ENCODE measurements at regions not wholly inside any gene's neighbourhood (a gene's known extent, or its start where the extent isn't known, plus 50 kb on each side); places are given as distances from the start of the nearest gene placed in this dataset.
A peak's percentile ranks its signal among the peaks of the same experiment; 100 is the strongest.

DNA sequence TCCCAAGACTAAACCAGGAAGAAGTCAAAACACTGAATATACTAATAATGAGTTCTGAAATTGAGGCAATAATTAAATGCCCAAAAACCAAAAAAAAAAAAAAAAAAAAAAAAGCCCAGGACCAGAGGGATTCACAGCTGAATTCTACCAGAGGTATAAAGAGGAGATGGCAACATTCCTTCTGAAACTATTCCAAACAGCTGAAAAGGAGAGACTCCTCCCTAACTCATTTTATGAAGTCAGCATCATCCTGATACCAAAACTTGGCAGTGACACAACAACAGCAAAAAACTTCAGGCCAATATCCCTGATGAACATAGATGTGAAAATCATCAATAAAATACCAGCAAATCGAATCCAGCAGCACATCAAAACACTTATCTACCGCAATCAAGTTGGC, 108.5 kb upstream of the COL3A1 start:
- Mint-ChIP-seq H3K27ac (no peak overlapping the region), H3K9me3 (peaks cover 19 to 31% of the 10 kb centered on the region in 2 donors), H3K36me3 (peaks cover 0 to 19% of the 10 kb centered on the region in 2 donors)
- DNase-seq (ENCODE audit: low spot score in 2 of 2) (no peak), ATAC-seq (no peak)

GRCh38 chr2:188869550-188869949, 104.6 kb upstream of the COL3A1 start:
- Mint-ChIP-seq H3K27ac (peak overlapping the region in 1 of 2 donors; percentile 94), H3K9me3 (peaks cover 14 to 26% of the 10 kb centered on the region in 2 donors), H3K36me3 (peaks cover 0 to 8% of the 10 kb centered on the region in 2 donors)
- no peak for ATAC-seq
- no peak for DNase-seq (ENCODE audit: low spot score in 2 of 2)

DNA sequence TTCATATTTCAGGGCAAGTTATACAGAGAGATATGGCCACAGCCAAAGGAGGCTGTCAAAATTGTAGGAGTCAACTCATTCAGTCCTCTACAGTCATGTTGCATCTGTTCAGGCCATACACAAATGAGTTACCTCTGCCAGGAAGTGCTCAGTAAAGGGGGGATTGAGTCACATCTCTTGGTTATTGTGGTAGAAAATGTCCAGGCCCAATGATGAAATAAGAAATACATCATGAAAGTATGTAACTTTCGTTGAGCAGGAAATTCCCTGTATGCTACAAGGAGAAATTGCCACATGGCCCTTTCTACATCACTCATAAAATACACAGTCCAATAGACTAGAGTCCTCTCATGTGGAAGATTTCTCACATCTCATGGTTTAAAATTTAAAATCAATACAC, 103.9 kb upstream of the COL3A1 start:
- Mint-ChIP-seq H3K9me3 (peaks cover 7 to 19% of the 10 kb centered on the region in 2 donors), H3K27ac (no peak overlapping the region), H3K36me3 (peaks cover 0 to under 1% of the 10 kb centered on the region in 2 donors)
- DNase-seq (ENCODE audit: low spot score in 2 of 2) (no peak), ATAC-seq (peak; percentile 41 to 99)

GRCh38 chr2:188875104-188875503, 99.1 kb upstream of the COL3A1 start:
- H3K27ac Mint-ChIP-seq, result no peak overlapping the region
- DNase-seq (ENCODE audit: low spot score in 2 of 2), result no peak
- no peak for ATAC-seq
- H3K36me3 Mint-ChIP-seq, result no peaks in the 10 kb centered on the region
- H3K9me3 Mint-ChIP-seq, result no peaks in the 10 kb centered on the region

DNA sequence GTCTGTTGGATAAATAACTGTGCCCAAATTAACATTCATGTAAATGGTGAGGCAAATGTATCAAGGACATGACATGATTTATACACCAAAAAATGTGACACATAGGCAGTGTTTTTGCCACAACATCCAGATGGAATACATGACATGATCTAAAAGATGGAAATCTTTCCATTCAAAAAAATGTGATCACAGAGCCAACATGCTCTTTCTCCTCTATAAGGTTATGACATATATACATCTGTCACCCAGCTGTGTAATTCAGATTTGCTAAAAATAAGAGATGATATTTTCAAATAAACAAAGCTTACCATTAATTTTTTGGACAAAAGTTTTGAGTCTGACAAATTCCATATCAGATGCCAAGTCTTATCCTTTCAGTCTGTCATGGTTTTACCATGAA, 95.5 kb upstream of the COL3A1 start:
- DNase-seq (ENCODE audit: low spot score in 2 of 2) (no peak), ATAC-seq (no peak)
- Mint-ChIP-seq H3K36me3 (no peaks in the 10 kb centered on the region), H3K27ac (no peak overlapping the region), H3K9me3 (peaks cover 0 to 6% of the 10 kb centered on the region in 2 donors)

GRCh38 chr2:188880740-188881139, 93.4 kb upstream of the COL3A1 start:
- ATAC-seq (no peak), DNase-seq (ENCODE audit: low spot score in 2 of 2) (no peak)
- Mint-ChIP-seq H3K27ac (no peak overlapping the region), H3K9me3 (peaks cover 0 to 6% of the 10 kb centered on the region in 2 donors), H3K36me3 (no peaks in the 10 kb centered on the region)

DNA sequence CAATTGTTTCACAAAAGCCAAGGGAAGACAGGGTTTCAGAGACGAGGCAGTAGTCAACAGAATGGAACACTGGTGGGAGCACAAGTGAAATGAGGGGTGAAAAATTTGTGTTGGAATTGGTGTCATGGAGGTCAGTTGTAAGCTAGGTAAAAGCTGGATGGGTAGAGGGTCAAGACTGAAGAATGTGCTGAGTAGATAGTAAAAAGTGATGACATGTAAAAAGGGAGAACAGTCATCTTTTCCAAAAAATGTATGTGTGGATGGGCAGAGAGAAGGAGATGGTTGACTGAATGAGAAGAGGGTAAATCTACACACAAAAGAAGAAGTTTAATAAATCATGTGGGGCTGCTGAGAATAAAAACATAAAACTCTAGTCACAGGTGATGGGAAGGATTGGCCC, 92.7 kb upstream of the COL3A1 start:
- no peak for ATAC-seq

DNA sequence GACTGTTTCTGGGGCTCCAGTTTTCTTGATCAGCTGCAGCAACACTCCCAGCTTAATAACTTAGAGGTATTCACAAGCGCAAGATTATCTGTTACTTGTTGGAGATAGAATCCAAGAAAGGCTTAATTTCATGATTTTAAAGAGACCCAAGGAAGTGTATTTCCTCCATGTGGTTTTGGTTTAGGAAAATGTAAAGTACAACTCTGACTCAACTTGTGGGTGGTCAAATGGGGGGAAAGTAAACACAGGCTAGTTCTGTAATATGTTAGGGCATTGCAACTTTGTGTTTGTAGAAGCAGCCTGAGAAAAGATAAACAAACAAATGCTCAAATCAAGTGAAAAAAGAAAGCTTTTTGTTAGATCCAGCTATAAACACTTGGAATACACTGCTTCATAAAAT, 90.1 kb upstream of the COL3A1 start:
- ATAC-seq, result no peak
- H3K36me3 Mint-ChIP-seq, result no peaks in the 10 kb centered on the region
- no peak overlapping the region for H3K27ac Mint-ChIP-seq
- H3K9me3 Mint-ChIP-seq, result peaks cover 5 to 10% of the 10 kb centered on the region in 2 donors
- no peak for DNase-seq (ENCODE audit: low spot score in 2 of 2)

More for the DNA sequence above, 92.7 kb upstream of the COL3A1 start:
- Mint-ChIP-seq H3K27ac (no peak overlapping the region), H3K9me3 (peaks cover under 1 to 6% of the 10 kb centered on the region in 2 donors), H3K36me3 (no peaks in the 10 kb centered on the region)
- DNase-seq (ENCODE audit: low spot score in 2 of 2), result no peak

DNA sequence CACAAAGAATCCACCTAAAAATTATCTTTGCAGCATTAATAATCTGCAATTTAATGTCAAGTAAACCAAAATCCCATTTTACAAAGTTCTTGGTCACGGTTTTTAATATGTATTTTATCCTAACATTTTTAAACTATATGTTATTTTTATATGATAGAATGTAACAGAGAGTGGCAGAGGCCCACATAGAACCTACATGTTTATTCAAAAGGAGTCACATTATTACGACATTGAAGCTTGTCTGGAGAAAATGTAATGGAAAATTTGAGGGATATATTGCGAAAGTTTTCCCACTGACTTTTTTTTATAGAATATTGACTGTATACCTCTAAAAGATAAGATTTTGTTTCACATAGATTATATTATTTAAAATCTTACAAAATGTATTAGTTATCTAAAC, 89.7 kb upstream of the COL3A1 start:
- peaks cover 5 to 10% of the 10 kb centered on the region in 2 donors for H3K9me3 Mint-ChIP-seq
- ATAC-seq (no peak), DNase-seq (ENCODE audit: low spot score in 2 of 2) (no peak)
- H3K36me3 Mint-ChIP-seq, result no peaks in the 10 kb centered on the region
- H3K27ac Mint-ChIP-seq, result no peak overlapping the region

DNA sequence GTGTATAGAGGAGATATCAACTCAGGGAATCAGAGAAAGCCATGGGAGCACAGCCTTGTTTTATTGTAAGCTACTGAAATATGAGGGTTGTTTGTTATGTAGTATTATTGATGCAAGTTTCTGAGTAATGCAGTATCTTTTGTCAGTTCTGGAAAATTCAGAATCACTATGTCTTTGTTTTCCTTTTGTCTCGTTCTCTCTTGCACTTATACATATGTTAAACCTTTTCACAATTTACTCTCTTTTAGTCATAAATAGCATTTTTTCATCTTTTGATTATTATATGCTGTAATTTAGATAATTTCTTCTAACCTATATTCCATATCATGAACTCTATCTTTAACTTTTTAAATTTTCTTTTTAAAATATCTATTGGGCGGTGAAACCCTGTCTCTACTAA, 85.0 kb upstream of the COL3A1 start:
- Mint-ChIP-seq H3K36me3 (no peaks in the 10 kb centered on the region), H3K9me3 (peaks cover 5 to 9% of the 10 kb centered on the region in 2 donors), H3K27ac (no peak overlapping the region)
- no peak for ATAC-seq
- DNase-seq (ENCODE audit: low spot score in 2 of 2), result no peak

DNA sequence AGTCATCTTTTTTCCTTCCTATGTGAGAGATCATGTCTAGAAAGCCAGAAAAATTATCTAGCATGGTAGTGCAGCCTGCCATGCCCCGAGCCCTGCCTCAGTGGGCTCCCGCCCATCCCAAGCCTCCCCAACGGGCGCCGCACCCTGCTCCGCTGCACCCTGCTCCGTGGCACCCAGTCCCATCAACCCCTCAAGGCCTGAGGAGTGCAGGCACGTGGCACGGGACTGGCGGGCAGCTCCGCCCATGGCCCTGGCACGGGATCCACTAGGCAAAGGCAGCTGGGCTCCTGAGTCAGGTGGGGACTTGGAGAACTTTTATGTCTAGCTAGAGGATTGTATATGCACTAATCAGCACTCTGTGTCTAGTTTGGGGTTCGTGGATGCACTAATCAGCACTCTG, 83.4 kb upstream of the COL3A1 start:
- DNase-seq (ENCODE audit: low spot score in 2 of 2), result no peak
- H3K9me3 Mint-ChIP-seq, result peaks cover 5 to 9% of the 10 kb centered on the region in 2 donors

GRCh38 chr2:188892636-188893035, 81.5 kb upstream of the COL3A1 start:
- DNase-seq (ENCODE audit: low spot score in 2 of 2) (no peak), ATAC-seq (no peak)
- Mint-ChIP-seq H3K27ac (no peak overlapping the region), H3K36me3 (no peaks in the 10 kb centered on the region), H3K9me3 (peaks cover 0 to 5% of the 10 kb centered on the region in 2 donors)

More for the DNA sequence above, 83.4 kb upstream of the COL3A1 start:
- Mint-ChIP-seq H3K36me3 (no peaks in the 10 kb centered on the region), H3K27ac (no peak overlapping the region)
- no peak for ATAC-seq

- no peak for DNase-seq (ENCODE audit: low spot score in 2 of 2)
- H3K27ac Mint-ChIP-seq, result no peak overlapping the region
- H3K36me3 Mint-ChIP-seq, result no peaks in the 10 kb centered on the region
- ATAC-seq, result no peak
- peaks cover 0 to 5% of the 10 kb centered on the region in 2 donors for H3K9me3 Mint-ChIP-seq
These were observed 80.2 kb upstream of the COL3A1 start for GRCh38 chr2:188893972-188894371.

DNA sequence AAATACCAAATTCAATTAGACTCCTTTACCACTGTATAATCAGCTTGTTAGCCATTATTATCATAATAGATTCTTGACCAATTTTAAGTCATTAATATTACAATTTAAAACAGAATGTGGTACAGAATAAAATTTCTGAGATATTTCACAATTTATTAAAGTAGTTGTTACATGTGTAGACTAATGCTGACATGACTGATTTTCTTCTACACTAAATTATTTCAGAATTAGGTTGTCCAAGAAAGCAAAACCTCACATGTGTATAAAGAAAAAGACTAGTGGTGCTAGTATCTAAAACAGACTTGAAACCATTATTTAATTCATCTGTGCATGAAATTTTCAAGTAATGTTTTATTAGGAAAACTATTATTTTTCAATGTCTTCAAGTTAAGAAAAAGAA, 79.2 kb upstream of the COL3A1 start:
- no peak for ATAC-seq
- no peak overlapping the region for H3K27ac Mint-ChIP-seq
- no peak for DNase-seq (ENCODE audit: low spot score in 2 of 2)
- peaks cover 0 to 5% of the 10 kb centered on the region in 2 donors for H3K9me3 Mint-ChIP-seq
- H3K36me3 Mint-ChIP-seq, result no peaks in the 10 kb centered on the region

GRCh38 chr2:188897096-188897495, 77.1 kb upstream of the COL3A1 start:
- Mint-ChIP-seq H3K27ac (no peak overlapping the region), H3K9me3 (no peaks in the 10 kb centered on the region), H3K36me3 (no peaks in the 10 kb centered on the region)
- DNase-seq (ENCODE audit: low spot score in 2 of 2) (no peak), ATAC-seq (no peak)

GRCh38 chr2:188898261-188898660, 75.9 kb upstream of the COL3A1 start:
- DNase-seq (ENCODE audit: low spot score in 2 of 2), result no peak
- Mint-ChIP-seq H3K27ac (no peak overlapping the region), H3K9me3 (no peaks in the 10 kb centered on the region), H3K36me3 (no peaks in the 10 kb centered on the region)
- ATAC-seq, result no peak

- Mint-ChIP-seq H3K9me3 (no peaks in the 10 kb centered on the region), H3K36me3 (no peaks in the 10 kb centered on the region), H3K27ac (no peak overlapping the region)
- ATAC-seq, result no peak
- DNase-seq (ENCODE audit: low spot score in 2 of 2), result no peak
These were observed 71.2 kb upstream of the COL3A1 start for GRCh38 chr2:188902901-188903491.

GRCh38 chr2:188903740-188904139, 70.4 kb upstream of the COL3A1 start:
- Mint-ChIP-seq H3K27ac (no peak overlapping the region), H3K36me3 (no peaks in the 10 kb centered on the region), H3K9me3 (no peaks in the 10 kb centered on the region)
- no peak for DNase-seq (ENCODE audit: low spot score in 2 of 2)
- ATAC-seq, result no peak
